Natural killer cell treated with Interleukin-12 subunit alpha and Interleukin-12 subunit beta and Interleukin-15 and Interleukin-18, amount 100 ng/mL, for 72 hours (primary cell): ENCODE measurements at regions not wholly inside any gene's neighbourhood (a gene's known extent, or its start where the extent isn't known, plus 50 kb on each side); places are given as distances from the start of the nearest gene placed in this dataset.

Experiments used
- ATAC-seq, 2 donors: fragments of 150-1000 bp; cut with Tn5 transposase in 1 of 2; sonication (Bioruptor Pico), chemical (Tn5 transposase) in 1 of 2; 2 replicates each; pipeline ENCODE4 v1.10.0; 2021
- DNase-seq: peaks from one replicate; pipeline ENCODE4 v3.0.0; 2022; ENCODE audit warnings: low spot score
- H3K27ac Mint-ChIP-seq, 2 donors: 1 replicate in 1 of 2; 2 replicates in 1 of 2; pipeline ENCODE4 v1.8.0; 2022; ENCODE audit warnings: mixed read lengths in 2 of 2, mild to moderate bottlenecking in 1 of 2, moderate library complexity in 1 of 2
- H3K27me3 Mint-ChIP-seq, 2 donors: 1 replicate in 1 of 2; 2 replicates in 1 of 2; pipeline ENCODE4 v1.8.0; 2022; ENCODE audit warnings: mixed read lengths in 2 of 2
- H3K36me3 Mint-ChIP-seq: one replicate; pipeline ENCODE4 v1.8.0; 2022; ENCODE audit warnings: mixed read lengths
- H3K4me1 Mint-ChIP-seq, 2 donors: 1 replicate in 1 of 2; 2 replicates in 1 of 2; pipeline ENCODE4 v1.8.0; 2022; ENCODE audit warnings: low read depth in 2 of 2, mixed read lengths in 2 of 2, mild to moderate bottlenecking in 1 of 2
- H3K4me3 Mint-ChIP-seq: one replicate; pipeline ENCODE4 v1.8.0; 2022; ENCODE audit warnings: mixed read lengths
- H3K9me3 Mint-ChIP-seq: 2 replicates; pipeline ENCODE4 v1.8.0; 2022; ENCODE audit warnings: mixed read lengths

DNA sequence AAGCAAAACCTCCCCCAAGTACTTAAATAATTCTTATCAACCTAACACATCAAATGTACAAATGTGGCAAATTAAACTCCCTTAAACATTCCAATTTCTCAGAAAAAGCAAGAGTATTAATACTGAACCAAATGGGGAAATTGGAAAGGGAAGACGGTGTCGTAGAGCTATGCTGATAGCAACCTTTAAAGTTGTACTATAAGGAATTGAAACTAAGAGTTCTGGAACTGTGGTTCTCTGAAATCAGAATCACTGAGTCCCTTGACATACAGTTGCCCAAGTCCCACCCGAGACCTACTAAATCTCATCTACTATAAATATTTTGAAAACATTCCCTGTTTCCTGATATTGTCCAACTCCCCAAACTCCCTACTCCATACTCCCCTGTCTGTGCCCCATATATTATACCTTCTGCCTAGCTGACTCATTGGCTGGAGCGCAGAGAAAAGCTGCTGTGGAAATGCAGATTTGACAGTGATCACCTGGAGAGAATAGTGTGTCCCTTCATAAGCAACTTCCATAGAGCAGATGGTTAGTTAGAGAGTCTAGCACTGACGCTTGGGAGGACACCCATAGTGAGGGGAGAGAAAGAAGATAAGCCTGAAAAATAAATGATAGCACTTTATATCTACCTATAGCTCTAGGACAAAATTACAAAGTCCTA is 51.4 kb upstream of the ITM2B start:
- ATAC-seq (no peak), DNase-seq (no peak)
- Mint-ChIP-seq H3K27ac (no peak overlapping the region), H3K27me3 (no peaks in the 10 kb centered on the region), H3K36me3 (no peaks in the 10 kb centered on the region), H3K4me3 (no peak overlapping the region), H3K9me3 (no peaks in the 10 kb centered on the region), H3K4me1 (peaks cover 14 to 16% of the 10 kb centered on the region in 2 donors)

DNA sequence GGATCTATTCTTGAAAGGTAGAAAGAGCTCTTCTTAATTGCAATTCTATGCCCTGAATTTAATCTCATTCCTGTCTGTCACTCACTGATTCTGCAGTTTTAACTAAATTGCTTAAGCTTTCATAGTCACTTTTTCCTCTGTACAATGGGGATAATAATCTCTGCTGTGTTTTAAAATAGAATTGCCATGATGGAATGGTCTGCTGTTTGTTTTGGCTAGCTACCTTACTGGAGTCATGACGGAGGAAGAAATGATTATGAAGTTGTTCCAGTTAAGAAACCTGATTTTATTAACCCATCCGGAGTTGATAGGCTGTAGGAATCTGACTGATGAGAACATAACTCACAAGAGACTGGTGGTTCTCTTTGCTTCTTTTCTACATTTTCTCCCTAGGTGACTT is 54.9 kb upstream of the ITM2B start:
- Mint-ChIP-seq H3K27me3 (no peaks in the 10 kb centered on the region), H3K27ac (no peak overlapping the region), H3K4me1 (no peaks in the 10 kb centered on the region), H3K9me3 (no peaks in the 10 kb centered on the region), H3K4me3 (no peak overlapping the region), H3K36me3 (no peaks in the 10 kb centered on the region)
- ATAC-seq (no peak), DNase-seq (no peak)

DNA sequence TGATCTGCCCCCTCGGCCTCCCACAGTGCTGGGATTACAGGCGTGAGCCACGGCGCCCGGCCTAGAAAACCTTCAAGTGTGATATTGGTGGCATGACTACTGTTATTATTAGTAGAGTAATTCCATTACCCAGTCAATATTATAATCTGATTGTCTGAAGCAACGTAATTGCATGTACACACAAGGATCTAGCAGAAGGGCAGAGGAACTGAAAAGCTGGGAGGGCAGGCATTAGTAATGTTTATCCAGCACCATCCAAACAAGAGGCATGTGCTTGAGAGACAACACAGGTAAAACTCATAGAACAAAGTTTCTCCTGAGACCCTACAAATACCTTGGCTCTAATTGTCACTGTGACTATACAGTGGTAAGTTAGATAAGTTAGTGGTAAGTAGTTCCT is 56.2 kb upstream of the ITM2B start:
- no peaks in the 10 kb centered on the region for H3K36me3 Mint-ChIP-seq
- no peak overlapping the region for H3K4me3 Mint-ChIP-seq
- no peaks in the 10 kb centered on the region for H3K27me3 Mint-ChIP-seq
- no peaks in the 10 kb centered on the region for H3K9me3 Mint-ChIP-seq
- ATAC-seq = no peak
- H3K27ac Mint-ChIP-seq = no peak overlapping the region
- H3K4me1 Mint-ChIP-seq = no peaks in the 10 kb centered on the region
- no peak for DNase-seq

DNA sequence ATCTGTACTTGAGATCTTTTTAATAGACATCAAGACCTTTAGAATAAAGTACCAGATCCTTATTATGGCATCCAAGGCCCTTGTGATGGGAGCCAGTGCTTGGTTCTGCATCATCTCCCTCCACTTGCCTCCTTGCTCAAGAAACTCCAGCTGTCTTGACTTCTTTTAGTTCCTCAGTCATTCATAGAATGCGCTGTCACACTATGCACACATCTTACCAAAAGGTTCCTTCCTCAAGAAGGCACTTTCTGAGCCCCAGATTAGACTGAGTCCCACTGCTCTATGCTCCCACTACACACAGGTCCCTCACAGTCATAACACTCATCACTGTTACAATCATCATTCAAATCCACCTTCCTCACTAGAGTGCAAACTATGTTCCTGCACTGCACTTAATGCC is 57.8 kb upstream of the ITM2B start:
- Mint-ChIP-seq H3K4me1 (no peaks in the 10 kb centered on the region), H3K27ac (no peak overlapping the region), H3K27me3 (no peaks in the 10 kb centered on the region), H3K9me3 (no peaks in the 10 kb centered on the region), H3K4me3 (no peak overlapping the region), H3K36me3 (no peaks in the 10 kb centered on the region)
- DNase-seq (no peak), ATAC-seq (no peak)

DNA sequence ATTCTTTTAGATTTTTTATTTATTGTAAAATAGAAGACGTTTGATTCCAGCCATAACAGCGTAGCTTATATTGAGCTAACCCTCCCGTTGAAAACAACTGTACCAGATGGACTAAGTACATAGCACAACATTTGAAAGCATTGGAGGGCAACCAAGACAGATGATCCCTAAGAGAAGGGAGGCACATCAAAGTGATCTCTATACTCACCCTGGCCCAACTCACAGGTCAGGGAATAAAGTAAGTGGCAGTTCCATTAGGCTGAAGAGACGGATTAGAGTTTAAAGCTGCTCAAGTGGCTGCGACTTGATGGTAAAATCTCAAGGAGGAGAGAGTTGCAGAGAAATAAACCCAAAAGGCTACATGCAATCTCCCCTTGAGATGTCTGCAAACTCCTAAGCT is 65.1 kb upstream of the ITM2B start:
- Mint-ChIP-seq H3K9me3 (no peaks in the 10 kb centered on the region), H3K4me3 (no peak overlapping the region), H3K27ac (no peak overlapping the region), H3K27me3 (no peaks in the 10 kb centered on the region), H3K36me3 (no peaks in the 10 kb centered on the region), H3K4me1 (no peaks in the 10 kb centered on the region)
- no peak for ATAC-seq
- DNase-seq = no peak

GRCh38 chr13:48165727-48166126 is 67.3 kb upstream of the ITM2B start:
- Mint-ChIP-seq H3K36me3 (no peaks in the 10 kb centered on the region), H3K27ac (no peak overlapping the region), H3K4me1 (peaks cover 14 to 15% of the 10 kb centered on the region in 2 donors), H3K27me3 (no peaks in the 10 kb centered on the region), H3K9me3 (no peaks in the 10 kb centered on the region), H3K4me3 (no peak overlapping the region)
- ATAC-seq (no peak), DNase-seq (no peak)

DNA sequence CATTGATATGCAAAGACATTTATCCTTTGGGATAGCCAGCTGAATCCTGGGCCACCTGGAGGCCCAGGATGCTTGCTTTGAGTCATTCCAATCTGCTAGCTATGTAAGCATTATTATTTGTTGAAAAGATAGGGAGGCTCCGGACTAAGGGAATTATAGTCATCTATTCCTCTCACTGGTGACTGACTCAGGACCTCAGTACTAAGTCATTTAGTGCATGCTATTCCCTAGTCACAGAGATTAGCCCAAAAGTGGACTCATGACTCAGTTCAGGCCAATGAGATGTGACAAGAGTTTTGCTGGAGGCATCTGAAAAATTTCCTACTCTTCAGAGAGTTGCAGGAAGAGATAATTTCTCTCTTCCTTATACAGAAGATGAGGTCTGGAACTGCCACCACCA is 67.9 kb upstream of the ITM2B start:
- Mint-ChIP-seq H3K27ac (no peak overlapping the region), H3K4me1 (peaks cover 20 to 22% of the 10 kb centered on the region in 2 donors), H3K9me3 (no peaks in the 10 kb centered on the region), H3K27me3 (no peaks in the 10 kb centered on the region), H3K36me3 (no peaks in the 10 kb centered on the region), H3K4me3 (no peak overlapping the region)
- DNase-seq = no peak
- ATAC-seq = no peak

- no peak for ATAC-seq
- Mint-ChIP-seq H3K36me3 (no peaks in the 10 kb centered on the region), H3K4me1 (peaks cover 23 to 32% of the 10 kb centered on the region in 2 donors), H3K9me3 (no peaks in the 10 kb centered on the region), H3K27ac (peak overlapping the region in 1 of 2 donors; percentile 68), H3K4me3 (no peak overlapping the region), H3K27me3 (no peaks in the 10 kb centered on the region)
- DNase-seq = no peak
These were observed 68.2 kb upstream of the MED4 start for GRCh38 chr13:48163061-48163460.

DNA sequence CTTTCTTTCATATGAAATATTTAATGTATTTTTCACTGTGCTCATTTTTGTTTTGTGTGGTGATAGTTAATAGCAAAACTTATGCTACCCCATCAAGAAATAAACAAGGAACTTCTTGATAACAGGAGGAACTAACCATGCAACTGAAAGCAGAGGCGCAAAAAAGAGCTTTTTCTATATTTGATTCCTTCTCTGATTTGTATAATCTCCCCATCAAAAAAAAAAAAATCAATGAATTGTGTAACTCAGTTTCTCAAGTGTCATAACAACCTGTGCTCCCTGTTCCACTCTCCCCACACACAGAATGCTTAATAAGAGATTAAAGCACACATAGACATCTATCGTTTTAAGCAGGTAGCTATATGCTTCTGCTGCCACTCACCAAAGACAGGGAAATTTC is 67.3 kb upstream of the MED4 start:
- ATAC-seq = no peak
- Mint-ChIP-seq H3K4me3 (peak overlapping the region; percentile 4), H3K9me3 (no peaks in the 10 kb centered on the region), H3K36me3 (no peaks in the 10 kb centered on the region), H3K27me3 (no peaks in the 10 kb centered on the region), H3K4me1 (peaks cover 23 to 33% of the 10 kb centered on the region in 2 donors), H3K27ac (peak overlapping the region; percentile 68 to 84)
- DNase-seq = no peak

GRCh38 chr13:48161530-48162179 is 66.8 kb upstream of the MED4 start:
- no peaks in the 10 kb centered on the region for H3K36me3 Mint-ChIP-seq
- DNase-seq = peak; percentile 58
- H3K27me3 Mint-ChIP-seq = no peaks in the 10 kb centered on the region
- peak overlapping the region; percentile 68 to 84 for H3K27ac Mint-ChIP-seq
- peak overlapping the region; percentile 4 for H3K4me3 Mint-ChIP-seq
- peaks cover 23 to 33% of the 10 kb centered on the region in 2 donors for H3K4me1 Mint-ChIP-seq
- H3K9me3 Mint-ChIP-seq = no peaks in the 10 kb centered on the region
- peak; percentile 56 to 85 for ATAC-seq

DNA sequence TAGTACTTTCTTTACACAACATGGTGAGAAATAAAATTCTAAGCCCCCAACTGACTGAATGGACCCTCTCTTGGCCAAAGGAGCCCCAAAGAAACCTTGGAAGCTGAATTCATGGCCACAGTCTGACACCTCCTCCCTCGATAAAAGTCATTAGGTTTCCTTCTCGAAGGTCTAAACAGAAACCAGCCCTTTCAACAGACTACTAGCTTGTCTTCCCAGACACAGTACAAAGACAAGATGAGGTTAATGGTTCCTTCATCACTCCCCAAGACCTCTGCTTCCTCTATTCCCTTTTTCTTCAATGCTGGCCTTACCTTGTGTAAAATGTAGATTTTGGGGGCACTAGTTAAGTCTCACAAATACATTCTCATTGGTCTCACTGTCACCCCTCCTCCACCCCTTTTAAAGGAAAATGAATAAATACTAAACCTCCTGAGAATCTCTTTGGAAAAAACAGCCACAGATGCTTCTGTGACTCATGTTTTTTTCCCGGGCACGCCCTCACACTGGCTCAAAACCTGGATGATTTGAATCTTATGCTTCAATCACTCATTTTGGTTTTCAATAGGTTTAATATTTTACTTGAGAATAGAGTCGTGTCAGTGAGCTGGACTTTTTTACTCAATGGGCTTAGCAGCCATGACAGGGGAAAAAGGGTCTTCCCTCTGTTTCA is 65.8 kb upstream of the MED4 start:
- H3K4me1 Mint-ChIP-seq = peaks cover 28 to 40% of the 10 kb centered on the region in 2 donors

GRCh38 chr13:48159826-48160225 is 64.9 kb upstream of the MED4 start:
- H3K9me3 Mint-ChIP-seq = no peaks in the 10 kb centered on the region
- ATAC-seq (no peak), DNase-seq (no peak)
- H3K4me1 Mint-ChIP-seq = peaks cover 37 to 50% of the 10 kb centered on the region in 2 donors
- no peaks in the 10 kb centered on the region for H3K36me3 Mint-ChIP-seq
- peak overlapping the region in 1 of 2 donors; percentile 68 for H3K27ac Mint-ChIP-seq
- H3K4me3 Mint-ChIP-seq = no peak overlapping the region
- H3K27me3 Mint-ChIP-seq = no peaks in the 10 kb centered on the region

More for the DNA sequence above, 65.8 kb upstream of the MED4 start:
- H3K9me3 Mint-ChIP-seq = no peaks in the 10 kb centered on the region
- no peaks in the 10 kb centered on the region for H3K27me3 Mint-ChIP-seq
- peak overlapping the region; percentile 68 to 84 for H3K27ac Mint-ChIP-seq
- no peak for ATAC-seq
- no peak overlapping the region for H3K4me3 Mint-ChIP-seq
- DNase-seq = no peak
- H3K36me3 Mint-ChIP-seq = no peaks in the 10 kb centered on the region

- ATAC-seq = no peak
- Mint-ChIP-seq H3K9me3 (no peaks in the 10 kb centered on the region), H3K36me3 (no peaks in the 10 kb centered on the region), H3K4me3 (no peak overlapping the region), H3K27ac (peak overlapping the region in 1 of 2 donors; percentile 68), H3K4me1 (peaks cover 39 to 51% of the 10 kb centered on the region in 2 donors), H3K27me3 (no peaks in the 10 kb centered on the region)
- DNase-seq = no peak
These were observed 64.5 kb upstream of the MED4 start for GRCh38 chr13:48159401-48159800.

DNA sequence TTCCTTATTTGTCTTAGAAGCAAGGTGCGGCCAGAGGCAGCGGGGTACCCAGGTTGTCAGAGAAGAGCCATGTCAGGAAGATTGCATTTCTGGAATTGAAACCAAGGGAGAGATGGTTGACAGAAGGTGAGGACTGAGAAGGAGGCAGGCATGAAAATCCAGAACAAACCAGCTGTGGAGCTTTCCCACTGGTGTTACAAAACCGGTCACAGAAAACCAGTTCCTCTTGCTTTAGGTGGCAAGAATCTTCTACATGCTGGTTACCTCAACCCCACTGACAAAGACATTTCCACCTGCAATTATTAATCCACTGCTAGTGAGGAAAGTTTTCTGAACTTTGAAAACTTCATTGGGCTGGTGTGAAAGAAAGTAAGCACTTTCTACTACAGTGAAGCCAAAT is 64.0 kb upstream of the MED4 start:
- no peak for DNase-seq
- Mint-ChIP-seq H3K27me3 (no peaks in the 10 kb centered on the region), H3K27ac (peak overlapping the region in 1 of 2 donors; percentile 57), H3K36me3 (no peaks in the 10 kb centered on the region), H3K9me3 (no peaks in the 10 kb centered on the region), H3K4me3 (no peak overlapping the region), H3K4me1 (peaks cover 42 to 51% of the 10 kb centered on the region in 2 donors)
- ATAC-seq = no peak
